Calu3 (cell line): ENCODE measurements at regions not wholly inside any gene's neighbourhood (a gene's known extent, or its start where the extent isn't known, plus 50 kb on each side); places are given as distances from the start of the nearest gene placed in this dataset.

Experiments
- BruUV-seq: library from RNA; stranded (reverse); fragments of 400-500 nt; replicated peaks from 2 replicates; lab custom pipeline; 2021; lab: Mats Ljungman, UMichigan
- CTCF ChIA-PET: fragments of 300-600 bp; sonication (Branson Sonifier 250); formaldehyde crosslinking; loops from one replicate; lab custom pipeline; 2022; ENCODE audit warnings: antibody characterized with exemption; lab: Charles Lee
- DNase-seq: peaks from one replicate; pipeline ENCODE4 v3.0.0; 2022
- H3K27ac Mint-ChIP-seq: one replicate; pipeline ENCODE4 v1.8.0; 2022; ENCODE audit warnings: mixed read lengths; ENCODE audit not compliant: unreplicated experiment
- H3K27me3 Mint-ChIP-seq: one replicate; pipeline ENCODE4 v1.8.0; 2022; ENCODE audit warnings: mixed read lengths; ENCODE audit not compliant: unreplicated experiment
- H3K36me3 Mint-ChIP-seq: one replicate; pipeline ENCODE4 v1.8.0; 2022; ENCODE audit warnings: mild to moderate bottlenecking, moderate library complexity, mixed read lengths; ENCODE audit not compliant: insufficient read depth, unreplicated experiment
- H3K4me1 Mint-ChIP-seq: one replicate; pipeline ENCODE4 v1.8.0; 2022; ENCODE audit warnings: mild to moderate bottlenecking, low read depth, mixed read lengths; ENCODE audit not compliant: unreplicated experiment
- H3K4me3 Mint-ChIP-seq: one replicate; pipeline ENCODE4 v1.8.0; 2022; ENCODE audit warnings: mild to moderate bottlenecking, low read depth, moderate library complexity, mixed read lengths; ENCODE audit not compliant: unreplicated experiment
- H3K9me3 Mint-ChIP-seq: one replicate; pipeline ENCODE4 v1.8.0; 2022; ENCODE audit warnings: low read depth, mixed read lengths; ENCODE audit not compliant: unreplicated experiment
- CTCF ChIP-seq: fragments of 200-600 bp; IDR thresholded peaks from one replicate; pipeline ENCODE4 v1.8.0; 2022; ENCODE audit warnings: antibody characterized with exemption; ENCODE audit not compliant: unreplicated experiment
- intact Hi-C: fragments of 100-400 bp; cut with micrococcal nuclease; formaldehyde crosslinking; loops from one replicate; pipeline ENCODE4 v1.10.0; 2022; ENCODE audit not compliant: unreplicated experiment

- no peak for DNase-seq
- intact Hi-C loops: no loop called here
- H3K27ac Mint-ChIP-seq: no peak overlapping the region
- H3K4me3 Mint-ChIP-seq: no peak overlapping the region
- peaks cover 2% of the 10 kb centered on the region for H3K9me3 Mint-ChIP-seq
- BruUV-seq: no TSS peak
- H3K27me3 Mint-ChIP-seq: no peaks in the 10 kb centered on the region
- H3K4me1 Mint-ChIP-seq: no peaks in the 10 kb centered on the region
- no peaks in the 10 kb centered on the region for H3K36me3 Mint-ChIP-seq
- TF ChIP-seq CTCF: no peak
- CTCF ChIA-PET: no interaction called here
These were observed 1182.4 kb upstream of the ZEB2 start for GRCh38 chr2:145702305-145702704.

GRCh38 chr2:145692971-145693478, 1173.1 kb upstream of the ZEB2 start:
- Mint-ChIP-seq H3K36me3 (peaks cover 11% of the 10 kb centered on the region), H3K9me3 (no peaks in the 10 kb centered on the region), H3K4me1 (peaks cover 3% of the 10 kb centered on the region), H3K4me3 (no peak overlapping the region), H3K27me3 (no peaks in the 10 kb centered on the region), H3K27ac (peak overlapping the region; percentile 98)
- BruUV-seq: no TSS peak
- CTCF ChIA-PET: interaction anchor here (0.5 to 1.0 kb wide), 4 partner anchors 10 to 277 kb away, joined by 3 to 7 read pairs (median 4); no protein-coding TSS in a partner anchor
- TF ChIP-seq CTCF: no peak
- intact Hi-C loops: loop anchor here (1.0 to 5.0 kb wide), 3 partner anchors 8 to 214 kb away; no protein-coding TSS in a partner anchor
- peak; percentile 82 for DNase-seq

GRCh38 chr2:145691659-145692058, 1171.7 kb upstream of the ZEB2 start:
- no peak overlapping the region for H3K4me3 Mint-ChIP-seq
- peaks cover 17% of the 10 kb centered on the region for H3K4me1 Mint-ChIP-seq
- no TSS peak for BruUV-seq
- no peaks in the 10 kb centered on the region for H3K27me3 Mint-ChIP-seq
- H3K27ac Mint-ChIP-seq: peak overlapping the region; percentile 42
- peaks cover 21% of the 10 kb centered on the region for H3K36me3 Mint-ChIP-seq
- no peaks in the 10 kb centered on the region for H3K9me3 Mint-ChIP-seq
- CTCF ChIA-PET: no interaction called here
- TF ChIP-seq CTCF: no peak
- intact Hi-C loops: loop anchor here (2.0 to 5.0 kb wide), 2 partner anchors 59 to 216 kb away; no protein-coding TSS in a partner anchor
- no peak for DNase-seq

GRCh38 chr2:145690183-145690778, 1170.4 kb upstream of the ZEB2 start:
- no peak for TF ChIP-seq CTCF

More at GRCh38 chr2:145690183-145690778, 1170.4 kb upstream of the ZEB2 start:
- Mint-ChIP-seq H3K4me1 (peaks cover 31% of the 10 kb centered on the region), H3K9me3 (no peaks in the 10 kb centered on the region), H3K27ac (peak overlapping the region; percentile 87), H3K4me3 (no peak overlapping the region), H3K36me3 (peaks cover 28% of the 10 kb centered on the region), H3K27me3 (no peaks in the 10 kb centered on the region)
- CTCF ChIA-PET: no interaction called here
- intact Hi-C loops: loop anchor here (5.0 kb wide), 1 partner anchor 217 kb away; no protein-coding TSS in a partner anchor
- BruUV-seq: no TSS peak
- no peak for DNase-seq
